ENCODE measurements at regions not wholly inside any gene's neighbourhood (a gene's known extent, or its start where the extent isn't known, plus 50 kb on each side); places are given as distances from the start of the nearest gene placed in this dataset.
"Not testable (repeated sequence)": the region's sequence is repeated elsewhere in the genome, so short reads cannot be mapped to it uniquely, and the experiment has no call there.

DNA sequence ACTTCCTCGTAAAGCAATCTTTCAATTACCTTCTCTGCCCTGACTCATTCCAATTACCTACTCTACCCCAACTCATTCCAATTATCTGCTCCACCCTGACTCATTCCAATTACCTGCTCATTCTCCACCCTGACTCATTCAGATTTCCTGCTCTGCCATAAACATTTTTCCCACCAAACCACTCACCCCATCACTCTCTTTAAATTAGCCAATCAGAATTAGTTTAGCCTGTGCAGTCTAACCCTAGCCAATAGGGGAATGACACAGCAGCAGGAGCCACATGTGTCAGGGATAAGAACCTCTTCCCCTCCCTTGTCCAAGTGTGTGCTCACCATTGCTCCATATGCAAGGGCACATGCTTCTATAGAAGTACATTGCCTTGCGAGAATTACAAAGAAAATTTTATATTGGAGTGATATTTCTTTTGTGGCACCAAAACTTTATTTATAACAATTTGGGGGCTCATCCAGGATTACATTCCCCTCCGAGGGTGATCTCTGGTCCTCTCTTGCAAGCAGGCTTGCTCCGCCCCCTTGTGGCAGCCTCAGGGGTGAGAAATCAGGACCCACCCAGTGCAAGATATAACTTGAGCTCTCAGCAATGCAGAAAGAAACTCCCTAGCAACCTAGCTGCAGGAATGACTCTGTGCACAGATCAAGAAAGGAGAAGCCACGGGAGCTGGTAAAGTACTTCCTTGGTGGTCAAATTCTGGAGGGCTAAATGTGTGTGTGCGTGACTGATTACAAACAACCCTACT is 551.9 kb upstream of the EYS start:
- TF ChIP-seq, protein P1, sequence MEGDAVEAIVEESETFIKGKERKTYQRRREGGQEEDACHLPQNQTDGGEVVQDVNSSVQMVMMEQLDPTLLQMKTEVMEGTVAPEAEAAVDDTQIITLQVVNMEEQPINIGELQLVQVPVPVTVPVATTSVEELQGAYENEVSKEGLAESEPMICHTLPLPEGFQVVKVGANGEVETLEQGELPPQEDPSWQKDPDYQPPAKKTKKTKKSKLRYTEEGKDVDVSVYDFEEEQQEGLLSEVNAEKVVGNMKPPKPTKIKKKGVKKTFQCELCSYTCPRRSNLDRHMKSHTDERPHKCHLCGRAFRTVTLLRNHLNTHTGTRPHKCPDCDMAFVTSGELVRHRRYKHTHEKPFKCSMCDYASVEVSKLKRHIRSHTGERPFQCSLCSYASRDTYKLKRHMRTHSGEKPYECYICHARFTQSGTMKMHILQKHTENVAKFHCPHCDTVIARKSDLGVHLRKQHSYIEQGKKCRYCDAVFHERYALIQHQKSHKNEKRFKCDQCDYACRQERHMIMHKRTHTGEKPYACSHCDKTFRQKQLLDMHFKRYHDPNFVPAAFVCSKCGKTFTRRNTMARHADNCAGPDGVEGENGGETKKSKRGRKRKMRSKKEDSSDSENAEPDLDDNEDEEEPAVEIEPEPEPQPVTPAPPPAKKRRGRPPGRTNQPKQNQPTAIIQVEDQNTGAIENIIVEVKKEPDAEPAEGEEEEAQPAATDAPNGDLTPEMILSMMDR (IDR thresholded peaks at IDR 0.05), result peak; percentile 35; the same call in 1 of the 2 replicates
- Mint-ChIP-seq H3K9me3 (peaks cover 30% of the 10 kb centered on the region), H3K36me3 (ENCODE audit: low read depth) (peaks cover 10% of the 10 kb centered on the region; the same call in 1 of the 2 replicates), H3K27ac (peak overlapping the region; percentile 56; the same call in 1 of the 2 replicates), H3K4me3 (peak overlapping the region; percentile 47; the same call in 1 of the 2 replicates)
- not testable (repeated sequence) for H3K4me1 Mint-ChIP-seq (ENCODE audit: low read depth); H3K27me3 Mint-ChIP-seq (ENCODE audit: insufficient read depth)
- peak; percentile 39 for DNase-seq

DNA sequence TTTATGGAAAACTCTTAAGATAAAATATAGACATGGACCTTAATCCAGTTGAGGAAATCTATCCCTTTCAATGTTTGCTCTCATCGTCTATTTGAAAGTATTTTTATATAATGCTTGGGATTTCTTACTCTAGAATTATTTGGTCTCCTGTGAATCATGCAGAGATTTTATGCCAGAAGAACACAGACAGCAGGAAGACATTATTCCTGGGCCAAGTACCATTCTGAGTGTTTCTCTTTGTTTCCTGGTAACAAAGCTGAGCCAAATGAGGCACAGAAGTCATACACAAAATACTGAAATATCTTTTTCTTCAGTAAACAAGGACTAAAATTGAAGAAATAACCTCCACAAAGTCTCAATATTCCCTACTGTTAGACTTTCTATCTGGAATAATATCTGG is 538.2 kb upstream of the EYS start:
- DNase-seq, result no peak
- Mint-ChIP-seq H3K36me3 (ENCODE audit: low read depth) (no peaks in the 10 kb centered on the region), H3K27ac (no peak overlapping the region), H3K4me1 (ENCODE audit: low read depth) (no peaks in the 10 kb centered on the region), H3K27me3 (ENCODE audit: insufficient read depth) (no peaks in the 10 kb centered on the region), H3K9me3 (peaks cover 32% of the 10 kb centered on the region), H3K4me3 (no peak overlapping the region)
- TF ChIP-seq, protein P1 (IDR thresholded peaks at IDR 0.05), result no peak

DNA sequence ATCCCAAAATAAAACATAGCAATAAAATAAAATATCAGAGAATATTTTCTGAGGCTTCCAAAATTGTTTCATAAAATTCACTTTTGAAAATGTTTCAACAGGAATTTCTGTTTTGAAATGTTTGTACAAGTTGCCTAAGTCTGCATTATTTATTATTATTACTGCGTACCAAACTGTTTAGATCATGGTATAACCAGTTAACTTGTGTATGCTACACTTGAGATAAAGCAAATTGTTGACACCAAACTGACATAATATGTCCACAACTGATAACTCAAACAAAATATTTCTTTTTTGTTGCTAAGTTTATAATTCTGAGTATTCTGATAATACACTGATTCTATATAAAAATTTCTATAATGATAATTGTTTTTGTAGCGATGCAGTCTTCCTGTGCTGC is 531.8 kb upstream of the EYS start:
- TF ChIP-seq, protein P1 (IDR thresholded peaks at IDR 0.05), result no peak
- Mint-ChIP-seq H3K4me3 (no peak overlapping the region), H3K36me3 (ENCODE audit: low read depth) (no peaks in the 10 kb centered on the region)

DNA sequence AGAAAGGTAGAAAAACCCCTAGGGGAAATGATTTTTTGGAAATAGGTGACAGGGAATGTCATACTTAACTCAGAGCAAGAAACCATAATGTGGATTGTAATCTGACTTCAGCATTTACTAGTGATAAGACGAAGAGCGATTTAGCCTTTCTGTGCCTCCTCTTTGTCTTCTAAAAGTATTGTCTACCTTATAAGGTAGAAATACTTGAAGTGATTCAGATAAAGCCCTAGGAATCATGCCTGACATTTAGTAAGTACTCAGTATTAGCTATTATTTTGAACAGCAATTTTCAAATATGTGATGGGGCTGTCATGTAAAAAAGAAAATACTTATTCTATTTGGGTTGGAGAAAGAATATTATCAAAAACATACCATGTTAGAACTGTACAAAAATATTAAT is 525.9 kb upstream of the EYS start:
- Mint-ChIP-seq H3K36me3 (ENCODE audit: low read depth) (no peaks in the 10 kb centered on the region), H3K27ac (no peak overlapping the region), H3K27me3 (ENCODE audit: insufficient read depth) (no peaks in the 10 kb centered on the region), H3K4me1 (ENCODE audit: low read depth) (no peaks in the 10 kb centered on the region), H3K4me3 (no peak overlapping the region), H3K9me3 (no peaks in the 10 kb centered on the region; the same call in 1 of the 2 replicates)
- no peak for DNase-seq
- TF ChIP-seq, protein P1 (IDR thresholded peaks at IDR 0.05), result no peak

More for the DNA sequence above, 531.8 kb upstream of the EYS start:
- DNase-seq, result no peak
- Mint-ChIP-seq H3K27me3 (ENCODE audit: insufficient read depth) (no peaks in the 10 kb centered on the region), H3K27ac (no peak overlapping the region), H3K9me3 (peaks cover 9% of the 10 kb centered on the region), H3K4me1 (ENCODE audit: low read depth) (no peaks in the 10 kb centered on the region)

DNA sequence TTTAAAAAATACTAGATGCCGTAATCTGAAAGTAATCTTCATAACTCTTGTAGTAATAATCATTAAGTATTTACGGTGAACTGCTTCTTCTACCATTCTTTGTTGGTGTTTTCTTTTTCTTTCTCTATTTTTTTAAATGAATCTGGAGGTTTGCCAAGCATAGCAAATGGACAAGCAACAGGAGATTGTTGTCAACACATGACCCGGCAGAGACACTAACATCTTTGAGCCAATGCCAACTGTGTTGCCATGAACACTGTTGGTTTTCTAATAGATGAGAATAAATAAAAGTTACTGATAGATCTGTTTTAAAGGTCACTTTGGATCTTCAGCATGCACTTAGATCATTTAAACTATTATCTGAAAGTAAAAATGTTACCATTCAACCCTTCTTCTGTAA is 523.6 kb upstream of the EYS start:
- no peaks in the 10 kb centered on the region for H3K27me3 Mint-ChIP-seq (ENCODE audit: insufficient read depth)
- no peak overlapping the region for H3K27ac Mint-ChIP-seq
- no peak overlapping the region for H3K4me3 Mint-ChIP-seq
- H3K4me1 Mint-ChIP-seq (ENCODE audit: low read depth), result no peaks in the 10 kb centered on the region
- TF ChIP-seq, protein P1 (IDR thresholded peaks at IDR 0.05), result no peak
- H3K36me3 Mint-ChIP-seq (ENCODE audit: low read depth), result no peaks in the 10 kb centered on the region
- DNase-seq, result no peak
- no peaks in the 10 kb centered on the region; the same call in 1 of the 2 replicates for H3K9me3 Mint-ChIP-seq
